KMS-11 (cell line): ENCODE measurements at regions not wholly inside any gene's neighbourhood (a gene's known extent, or its start where the extent isn't known, plus 50 kb on each side); places are given as distances from the start of the nearest gene placed in this dataset.

Experiments
- H2AFZ ChIP-seq: fragments of 200-600 bp; sonication (generic); 2 replicates; pipeline ENCODE4 v1.6.1; 2016; ENCODE audit warnings: antibody characterized with exemption, mixed run types, low read depth
- H3K27ac ChIP-seq: fragments of 200-600 bp; sonication (generic); 2 replicates; pipeline ENCODE4 v1.6.1; 2016; ENCODE audit warnings: mild to moderate bottlenecking, mixed run types
- H3K27me3 ChIP-seq: fragments of 200-600 bp; sonication (generic); 2 replicates; pipeline ENCODE4 v1.6.1; 2017; ENCODE audit warnings: mild to moderate bottlenecking, low read depth, mixed run types, moderate library complexity; ENCODE audit not compliant: insufficient read depth
- H3K36me3 ChIP-seq: fragments of 200-600 bp; sonication (generic); 2 replicates; pipeline ENCODE4 v1.6.1; 2017; ENCODE audit warnings: mild to moderate bottlenecking, mixed run types; ENCODE audit not compliant: insufficient read depth
- H3K4me1 ChIP-seq: fragments of 200-600 bp; sonication (generic); 2 replicates; pipeline ENCODE4 v1.6.1; 2016; ENCODE audit warnings: mild to moderate bottlenecking, low read depth, mixed run types; ENCODE audit not compliant: poor library complexity, severe bottlenecking
- H3K4me2 ChIP-seq: fragments of 200-600 bp; sonication (generic); 2 replicates; pipeline ENCODE4 v1.7.0; 2016; ENCODE audit warnings: mild to moderate bottlenecking, mixed run types
- H3K4me3 ChIP-seq: fragments of 200-600 bp; sonication (generic); IDR thresholded peaks from 2 replicates; pipeline ENCODE4 v1.6.1; 2017; ENCODE audit warnings: low read depth, low read length, mixed read lengths; ENCODE audit not compliant: insufficient read depth
- H3K79me2 ChIP-seq: fragments of 200-600 bp; sonication (generic); 2 replicates; pipeline ENCODE4 v1.6.1; 2016; ENCODE audit warnings: low read depth, mixed run types; ENCODE audit not compliant: insufficient read depth
- H3K9ac ChIP-seq: fragments of 200-600 bp; sonication (generic); 2 replicates; pipeline ENCODE4 v1.6.1; 2016; ENCODE audit warnings: mild to moderate bottlenecking, mixed run types
- H4K20me1 ChIP-seq: fragments of 200-600 bp; sonication (generic); 2 replicates; pipeline ENCODE4 v1.6.1; 2016; ENCODE audit warnings: mild to moderate bottlenecking, mixed run types; ENCODE audit not compliant: insufficient read depth
- CTCF ChIP-seq: fragments of 200-600 bp; sonication (generic); conservative IDR thresholded peaks from 2 replicates; pipeline ENCODE4 v1.6.1; 2017; ENCODE audit warnings: low read depth, mild to moderate bottlenecking, antibody characterized with exemption, low read length, moderate library complexity, mixed read lengths

GRCh38 chr6:23608931-23609435 lies 517.0 kb upstream of the NRSN1 start:
- Histone ChIP-seq H3K27ac (no peak overlapping the region), H2AFZ (no peak overlapping the region), H3K4me1 (no peaks in the 10 kb centered on the region), H3K79me2 (no peaks in the 10 kb centered on the region), H3K36me3 (no peaks in the 10 kb centered on the region), H3K27me3 (no peaks in the 10 kb centered on the region), H3K9ac (no peak overlapping the region), H3K4me2 (no peak overlapping the region), H4K20me1 (no peaks in the 10 kb centered on the region), H3K4me3 (no peak overlapping the region)
- no peak for TF ChIP-seq CTCF

GRCh38 chr6:23611776-23612381 lies 514.1 kb upstream of the NRSN1 start:
- Histone ChIP-seq H3K36me3 (no peaks in the 10 kb centered on the region), H3K4me2 (no peak overlapping the region), H3K79me2 (no peaks in the 10 kb centered on the region), H3K27me3 (no peaks in the 10 kb centered on the region), H3K4me3 (no peak overlapping the region), H4K20me1 (no peaks in the 10 kb centered on the region), H3K27ac (no peak overlapping the region), H2AFZ (no peak overlapping the region), H3K9ac (no peak overlapping the region), H3K4me1 (no peaks in the 10 kb centered on the region)
- no peak for TF ChIP-seq CTCF

GRCh38 chr6:23618366-23618765 lies 507.6 kb upstream of the NRSN1 start:
- H3K4me2 ChIP-seq: no peak overlapping the region
- TF ChIP-seq CTCF: no peak
- H3K79me2 ChIP-seq: no peaks in the 10 kb centered on the region
- no peak overlapping the region for H3K27ac ChIP-seq
- no peaks in the 10 kb centered on the region for H3K27me3 ChIP-seq
- H3K4me1 ChIP-seq: peaks cover 15% of the 10 kb centered on the region
- H3K4me3 ChIP-seq: no peak overlapping the region
- no peak overlapping the region for H3K9ac ChIP-seq
- no peaks in the 10 kb centered on the region for H4K20me1 ChIP-seq
- no peak overlapping the region for H2AFZ ChIP-seq
- H3K36me3 ChIP-seq: no peaks in the 10 kb centered on the region

- H2AFZ ChIP-seq: no peak overlapping the region
- TF ChIP-seq CTCF: no peak
- H3K4me1 ChIP-seq: peaks cover 15% of the 10 kb centered on the region
- H3K36me3 ChIP-seq: no peaks in the 10 kb centered on the region
- H3K27ac ChIP-seq: no peak overlapping the region
- no peak overlapping the region for H3K4me3 ChIP-seq
- H3K27me3 ChIP-seq: no peaks in the 10 kb centered on the region
- no peaks in the 10 kb centered on the region for H4K20me1 ChIP-seq
- H3K4me2 ChIP-seq: no peak overlapping the region
- H3K9ac ChIP-seq: no peak overlapping the region
- no peaks in the 10 kb centered on the region for H3K79me2 ChIP-seq
Observed at GRCh38 chr6:23620911-23621401, 505.1 kb upstream of the NRSN1 start.
